ENCODE measurements at regions not wholly inside any gene's neighbourhood (a gene's known extent, or its start where the extent isn't known, plus 50 kb on each side); places are given as distances from the start of the nearest gene placed in this dataset.

DNA sequence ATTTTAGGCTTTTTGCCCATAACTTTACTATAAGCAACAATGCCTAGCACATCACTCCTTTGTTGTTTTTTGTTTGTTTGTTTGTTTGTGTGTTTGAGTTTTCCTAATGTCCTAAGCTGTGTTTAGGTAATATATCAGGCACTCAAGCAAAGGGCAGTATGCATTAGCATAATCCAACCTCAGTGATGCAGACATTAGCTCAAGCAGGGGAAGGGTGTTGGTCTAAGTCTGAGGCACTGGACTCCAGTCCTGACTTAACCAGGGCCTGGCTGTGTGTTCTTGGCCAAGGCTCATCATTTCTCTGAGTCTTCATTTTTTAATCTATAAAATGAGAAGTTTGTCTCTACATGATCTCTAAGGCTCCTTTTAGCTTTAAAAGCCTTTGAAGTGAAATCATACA, 65.9 kb upstream of the RFC3 start:
- Histone ChIP-seq H3K4me1 (ENCODE audit: insufficient read depth, low read length) (no peaks in the 10 kb centered on the region), H3T11ph (ENCODE audit: low read length) (no peak overlapping the region), H2BK20ac (ENCODE audit: low read depth, low read length, poor library complexity, severe bottlenecking) (no peak overlapping the region), H3K18ac (ENCODE audit: insufficient read length, low read depth, low read length) (no peak overlapping the region), H4K91ac (ENCODE audit: insufficient read length, low read depth, low read length) (no peak overlapping the region), H3K23me2 (ENCODE audit: insufficient read length, low read depth, low read length, poor library complexity, severe bottlenecking) (no peaks in the 10 kb centered on the region), H3K14ac (ENCODE audit: insufficient read depth, low read length) (no peak overlapping the region), H2BK12ac (ENCODE audit: insufficient read length, low read depth, low read length) (no peak overlapping the region), H3K4me2 (ENCODE audit: insufficient read depth, insufficient read length, low read length) (no peak overlapping the region), H3K79me1 (ENCODE audit: insufficient read depth, low read depth, low read length, poor library complexity, severe bottlenecking) (no peaks in the 10 kb centered on the region), H3K4ac (ENCODE audit: low read depth, low read length) (no peak overlapping the region), H3K79me2 (ENCODE audit: insufficient read depth, low read length) (no peaks in the 10 kb centered on the region), H2BK120ac (ENCODE audit: low read depth, low read length, poor library complexity, severe bottlenecking) (no peak overlapping the region), H4K5ac (ENCODE audit: insufficient read length, low read depth, low read length) (no peak overlapping the region), H2BK5ac (ENCODE audit: insufficient read length, low read length) (no peak overlapping the region), H3K56ac (ENCODE audit: insufficient read length, low read depth, low read length) (no peak overlapping the region), H4K8ac (replicated peaks; ENCODE audit: insufficient read length, low read depth, low read length) (no peak overlapping the region), H2AFZ (ENCODE audit: low read length) (no peak overlapping the region), H2AK5ac (ENCODE audit: insufficient read length, low read length) (no peak overlapping the region), H3K9ac (ENCODE audit: extremely low read depth, insufficient read length, low read length) (no peak overlapping the region), H4K20me1 (ENCODE audit: control insufficient read depth, insufficient read depth, insufficient read length) (no peaks in the 10 kb centered on the region), H2BK15ac (ENCODE audit: low read depth, low read length) (no peak overlapping the region), H3K27ac (ENCODE audit: insufficient read length, low read depth, low read length) (no peak overlapping the region), H3K23ac (ENCODE audit: insufficient read length, low read depth, low read length) (no peak overlapping the region), H3K27me3 (ENCODE audit: insufficient read depth, low read length) (no peaks in the 10 kb centered on the region), H3K9me3 (ENCODE audit: control insufficient read depth, low read depth, low read length) (no peaks in the 10 kb centered on the region)
- H3K27ac Mint-ChIP-seq, result no peak overlapping the region
- H3K36me3 Mint-ChIP-seq (ENCODE audit: insufficient read depth in 1 of 3, low read depth in 3 of 3), result no peaks in the 10 kb centered on the region
- no peak for DNase-seq
- no peaks in the 10 kb centered on the region for H3K9me3 Mint-ChIP-seq
- TF ChIP-seq, protein P1, sequence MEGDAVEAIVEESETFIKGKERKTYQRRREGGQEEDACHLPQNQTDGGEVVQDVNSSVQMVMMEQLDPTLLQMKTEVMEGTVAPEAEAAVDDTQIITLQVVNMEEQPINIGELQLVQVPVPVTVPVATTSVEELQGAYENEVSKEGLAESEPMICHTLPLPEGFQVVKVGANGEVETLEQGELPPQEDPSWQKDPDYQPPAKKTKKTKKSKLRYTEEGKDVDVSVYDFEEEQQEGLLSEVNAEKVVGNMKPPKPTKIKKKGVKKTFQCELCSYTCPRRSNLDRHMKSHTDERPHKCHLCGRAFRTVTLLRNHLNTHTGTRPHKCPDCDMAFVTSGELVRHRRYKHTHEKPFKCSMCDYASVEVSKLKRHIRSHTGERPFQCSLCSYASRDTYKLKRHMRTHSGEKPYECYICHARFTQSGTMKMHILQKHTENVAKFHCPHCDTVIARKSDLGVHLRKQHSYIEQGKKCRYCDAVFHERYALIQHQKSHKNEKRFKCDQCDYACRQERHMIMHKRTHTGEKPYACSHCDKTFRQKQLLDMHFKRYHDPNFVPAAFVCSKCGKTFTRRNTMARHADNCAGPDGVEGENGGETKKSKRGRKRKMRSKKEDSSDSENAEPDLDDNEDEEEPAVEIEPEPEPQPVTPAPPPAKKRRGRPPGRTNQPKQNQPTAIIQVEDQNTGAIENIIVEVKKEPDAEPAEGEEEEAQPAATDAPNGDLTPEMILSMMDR (conservative IDR thresholded peaks at IDR 0.05), result no peak
- no peaks in the 10 kb centered on the region for H3K4me1 Mint-ChIP-seq
- H3K4me3 Mint-ChIP-seq, result no peak overlapping the region
- no peaks in the 10 kb centered on the region for H3K27me3 Mint-ChIP-seq (ENCODE audit: low read depth)
